ENCODE measurements at regions not wholly inside any gene's neighbourhood (a gene's known extent, or its start where the extent isn't known, plus 50 kb on each side); places are given as distances from the start of the nearest gene placed in this dataset.

- H3K27ac Mint-ChIP-seq: no peak overlapping the region
- POLR2A ChIA-PET: no interaction called here
- H3K9me3 Mint-ChIP-seq: peaks cover 0 to 6% (median 2%) of the 10 kb centered on the region in 3 donors
- H3K9me3 ChIP-seq: no peaks in the 10 kb centered on the region
- H3K4me3 Mint-ChIP-seq: no peak overlapping the region
- DNase-seq (no peak), ATAC-seq (replicated peaks in 1 of 4) (no peak)
- H3K4me3 ChIP-seq (ENCODE audit: control insufficient read depth in 1 of 2, extremely low read depth in 1 of 2, low read length in 1 of 2): no peak overlapping the region
- H3K4me1 Mint-ChIP-seq: no peaks in the 10 kb centered on the region
- no peaks in the 10 kb centered on the region for H3K36me3 Mint-ChIP-seq
- no peak overlapping the region for H3K27ac ChIP-seq (ENCODE audit: low read length)
- WGBS (ENCODE audit: insufficient coverage): 60% methylated on average over 1 of the region's 1 CpG
- peaks cover 0 to 3% of the 10 kb centered on the region in 2 donors for H3K27me3 Mint-ChIP-seq
- H3K27me3 ChIP-seq (replicated peaks in 1 of 2; ENCODE audit: control insufficient read depth in 2 of 2, extremely low read depth in 1 of 2, insufficient read depth in 2 of 2, low read length in 1 of 2): no peaks in the 10 kb centered on the region
- H3K4me1 ChIP-seq (ENCODE audit: control insufficient read depth in 1 of 2, extremely low read depth in 1 of 2, insufficient read depth in 2 of 2, low read length in 2 of 2): no peaks in the 10 kb centered on the region
- CTCF ChIA-PET: no interaction called here
- no peaks in the 10 kb centered on the region for H3K36me3 ChIP-seq (ENCODE audit: control insufficient read depth in 2 of 2, extremely low read depth in 1 of 2, insufficient read depth in 1 of 2, low read length in 1 of 2)
Measured at GRCh38 chr4:20359692-20360091, 108.0 kb downstream of the SLIT2 start.

GRCh38 chr4:20362148-20362547 is 110.4 kb downstream of the SLIT2 start:
- Histone ChIP-seq H3K36me3 (ENCODE audit: control insufficient read depth in 2 of 2, extremely low read depth in 1 of 2, insufficient read depth in 1 of 2, low read length in 1 of 2) (no peaks in the 10 kb centered on the region), H3K27ac (ENCODE audit: low read length) (no peak overlapping the region), H3K4me3 (ENCODE audit: control insufficient read depth in 1 of 2, extremely low read depth in 1 of 2, low read length in 1 of 2) (no peak overlapping the region), H3K9me3 (no peaks in the 10 kb centered on the region), H3K4me1 (ENCODE audit: control insufficient read depth in 1 of 2, extremely low read depth in 1 of 2, insufficient read depth in 2 of 2, low read length in 2 of 2) (no peaks in the 10 kb centered on the region), H3K27me3 (replicated peaks in 1 of 2; ENCODE audit: control insufficient read depth in 2 of 2, extremely low read depth in 1 of 2, insufficient read depth in 2 of 2, low read length in 1 of 2) (no peaks in the 10 kb centered on the region)
- H3K27me3 Mint-ChIP-seq: peaks cover 0 to 3% of the 10 kb centered on the region in 2 donors
- ChIA-PET CTCF (no interaction called here), POLR2A (no interaction called here)
- ATAC-seq (replicated peaks in 1 of 4) (no peak), DNase-seq (no peak)
- H3K27ac Mint-ChIP-seq: no peak overlapping the region
- 97% methylated on average over 3 of the region's 3 CpGs for WGBS (ENCODE audit: insufficient coverage)
- H3K36me3 Mint-ChIP-seq: no peaks in the 10 kb centered on the region
- H3K4me1 Mint-ChIP-seq: no peaks in the 10 kb centered on the region
- no peak overlapping the region for H3K4me3 Mint-ChIP-seq
- H3K9me3 Mint-ChIP-seq: peaks cover 0 to 6% (median 2%) of the 10 kb centered on the region in 3 donors

GRCh38 chr4:20364969-20365368 is 113.3 kb downstream of the SLIT2 start:
- no peak for DNase-seq
- no peaks in the 10 kb centered on the region for H3K36me3 ChIP-seq (ENCODE audit: control insufficient read depth in 2 of 2, extremely low read depth in 1 of 2, insufficient read depth in 1 of 2, low read length in 1 of 2)
- no peaks in the 10 kb centered on the region for H3K4me1 Mint-ChIP-seq
- no peak overlapping the region for H3K27ac Mint-ChIP-seq
- H3K36me3 Mint-ChIP-seq: no peaks in the 10 kb centered on the region
- ATAC-seq (replicated peaks in 1 of 4): no peak
- no CpG with 5 or more reads among the region's 4 CpGs for WGBS (ENCODE audit: insufficient coverage)
- ChIA-PET POLR2A (no interaction called here), CTCF (no interaction called here)
- H3K27me3 Mint-ChIP-seq: peaks cover 0 to 3% of the 10 kb centered on the region in 2 donors
- no peaks in the 10 kb centered on the region for H3K9me3 Mint-ChIP-seq
- no peaks in the 10 kb centered on the region for H3K27me3 ChIP-seq (replicated peaks in 1 of 2; ENCODE audit: control insufficient read depth in 2 of 2, extremely low read depth in 1 of 2, insufficient read depth in 2 of 2, low read length in 1 of 2)
- H3K4me1 ChIP-seq (ENCODE audit: control insufficient read depth in 1 of 2, extremely low read depth in 1 of 2, insufficient read depth in 2 of 2, low read length in 2 of 2): no peaks in the 10 kb centered on the region
- H3K4me3 Mint-ChIP-seq: no peak overlapping the region
- H3K4me3 ChIP-seq (ENCODE audit: control insufficient read depth in 1 of 2, extremely low read depth in 1 of 2, low read length in 1 of 2): no peak overlapping the region
- no peaks in the 10 kb centered on the region for H3K9me3 ChIP-seq
- no peak overlapping the region for H3K27ac ChIP-seq (ENCODE audit: low read length)

- H3K27me3 ChIP-seq (replicated peaks in 1 of 2; ENCODE audit: control insufficient read depth in 2 of 2, extremely low read depth in 1 of 2, insufficient read depth in 2 of 2, low read length in 1 of 2): no peaks in the 10 kb centered on the region
- H3K4me3 ChIP-seq (ENCODE audit: control insufficient read depth in 1 of 2, extremely low read depth in 1 of 2, low read length in 1 of 2): no peak overlapping the region
- Mint-ChIP-seq H3K27ac (no peak overlapping the region), H3K4me3 (no peak overlapping the region), H3K9me3 (no peaks in the 10 kb centered on the region), H3K36me3 (no peaks in the 10 kb centered on the region), H3K4me1 (no peaks in the 10 kb centered on the region), H3K27me3 (no peaks in the 10 kb centered on the region)
- no peaks in the 10 kb centered on the region for H3K9me3 ChIP-seq
- no peaks in the 10 kb centered on the region for H3K4me1 ChIP-seq (ENCODE audit: control insufficient read depth in 1 of 2, extremely low read depth in 1 of 2, insufficient read depth in 2 of 2, low read length in 2 of 2)
- DNase-seq: no peak
- ChIA-PET CTCF (no interaction called here), POLR2A (no interaction called here)
- ATAC-seq (replicated peaks in 1 of 4): no peak
- H3K27ac ChIP-seq (ENCODE audit: low read length): no peak overlapping the region
- WGBS (ENCODE audit: insufficient coverage): no CpG with 5 or more reads among the region's 1 CpG
- no peaks in the 10 kb centered on the region for H3K36me3 ChIP-seq (ENCODE audit: control insufficient read depth in 2 of 2, extremely low read depth in 1 of 2, insufficient read depth in 1 of 2, low read length in 1 of 2)
Measured at GRCh38 chr4:20367446-20367845, 115.7 kb downstream of the SLIT2 start.

GRCh38 chr4:20368926-20369325 is 117.2 kb downstream of the SLIT2 start:
- Mint-ChIP-seq H3K9me3 (no peaks in the 10 kb centered on the region), H3K36me3 (no peaks in the 10 kb centered on the region), H3K4me1 (no peaks in the 10 kb centered on the region), H3K27ac (no peak overlapping the region), H3K4me3 (no peak overlapping the region), H3K27me3 (no peaks in the 10 kb centered on the region)
- ATAC-seq (replicated peaks in 1 of 4) (no peak), DNase-seq (no peak)
- no peak overlapping the region for H3K4me3 ChIP-seq (ENCODE audit: control insufficient read depth in 1 of 2, extremely low read depth in 1 of 2, low read length in 1 of 2)
- H3K36me3 ChIP-seq (ENCODE audit: control insufficient read depth in 2 of 2, extremely low read depth in 1 of 2, insufficient read depth in 1 of 2, low read length in 1 of 2): no peaks in the 10 kb centered on the region
- WGBS (ENCODE audit: insufficient coverage): 83% methylated on average over 1 of the region's 1 CpG
- H3K27me3 ChIP-seq (replicated peaks in 1 of 2; ENCODE audit: control insufficient read depth in 2 of 2, extremely low read depth in 1 of 2, insufficient read depth in 2 of 2, low read length in 1 of 2): no peaks in the 10 kb centered on the region
- no peak overlapping the region for H3K27ac ChIP-seq (ENCODE audit: low read length)
- H3K4me1 ChIP-seq (ENCODE audit: control insufficient read depth in 1 of 2, extremely low read depth in 1 of 2, insufficient read depth in 2 of 2, low read length in 2 of 2): no peaks in the 10 kb centered on the region
- ChIA-PET CTCF (no interaction called here), POLR2A (no interaction called here)
- H3K9me3 ChIP-seq: no peaks in the 10 kb centered on the region

GRCh38 chr4:20370274-20370673 is 118.6 kb downstream of the SLIT2 start:
- Mint-ChIP-seq H3K9me3 (no peaks in the 10 kb centered on the region), H3K4me1 (no peaks in the 10 kb centered on the region), H3K27me3 (no peaks in the 10 kb centered on the region), H3K27ac (no peak overlapping the region), H3K36me3 (no peaks in the 10 kb centered on the region), H3K4me3 (no peak overlapping the region)
- H3K4me1 ChIP-seq (ENCODE audit: control insufficient read depth in 1 of 2, extremely low read depth in 1 of 2, insufficient read depth in 2 of 2, low read length in 2 of 2): no peaks in the 10 kb centered on the region
- H3K9me3 ChIP-seq: no peaks in the 10 kb centered on the region
- ChIA-PET CTCF (no interaction called here), POLR2A (no interaction called here)
- DNase-seq (no peak), ATAC-seq (replicated peaks in 1 of 4) (no peak)
- no CpG with 5 or more reads among the region's 2 CpGs for WGBS (ENCODE audit: insufficient coverage)
- H3K4me3 ChIP-seq (ENCODE audit: control insufficient read depth in 1 of 2, extremely low read depth in 1 of 2, low read length in 1 of 2): no peak overlapping the region
- no peak overlapping the region for H3K27ac ChIP-seq (ENCODE audit: low read length)
- H3K27me3 ChIP-seq (replicated peaks in 1 of 2; ENCODE audit: control insufficient read depth in 2 of 2, extremely low read depth in 1 of 2, insufficient read depth in 2 of 2, low read length in 1 of 2): no peaks in the 10 kb centered on the region
- H3K36me3 ChIP-seq (ENCODE audit: control insufficient read depth in 2 of 2, extremely low read depth in 1 of 2, insufficient read depth in 1 of 2, low read length in 1 of 2): no peaks in the 10 kb centered on the region

GRCh38 chr4:20376070-20376469 is 124.4 kb downstream of the SLIT2 start:
- no peaks in the 10 kb centered on the region for H3K36me3 Mint-ChIP-seq
- Histone ChIP-seq H3K4me1 (ENCODE audit: control insufficient read depth in 1 of 2, extremely low read depth in 1 of 2, insufficient read depth in 2 of 2, low read length in 2 of 2) (no peaks in the 10 kb centered on the region), H3K27me3 (replicated peaks in 1 of 2; ENCODE audit: control insufficient read depth in 2 of 2, extremely low read depth in 1 of 2, insufficient read depth in 2 of 2, low read length in 1 of 2) (no peaks in the 10 kb centered on the region), H3K27ac (ENCODE audit: low read length) (no peak overlapping the region), H3K36me3 (ENCODE audit: control insufficient read depth in 2 of 2, extremely low read depth in 1 of 2, insufficient read depth in 1 of 2, low read length in 1 of 2) (no peaks in the 10 kb centered on the region), H3K9me3 (no peaks in the 10 kb centered on the region), H3K4me3 (ENCODE audit: control insufficient read depth in 1 of 2, extremely low read depth in 1 of 2, low read length in 1 of 2) (no peak overlapping the region)
- POLR2A ChIA-PET: no interaction called here
- WGBS (ENCODE audit: insufficient coverage): no CpG with 5 or more reads among the region's 2 CpGs
- ATAC-seq (replicated peaks in 1 of 4): no peak
- no peak overlapping the region for H3K4me3 Mint-ChIP-seq
- no peak for DNase-seq
- no peaks in the 10 kb centered on the region for H3K4me1 Mint-ChIP-seq
- CTCF ChIA-PET: interaction anchor here in 1 of 2 donors (0.6 kb wide), 1 partner anchor 9 kb away, joined by 5 read pairs; no protein-coding TSS in a partner anchor
- H3K9me3 Mint-ChIP-seq: peaks cover 0 to 5% (median 0%) of the 10 kb centered on the region in 3 donors
- no peak overlapping the region for H3K27ac Mint-ChIP-seq
- H3K27me3 Mint-ChIP-seq: peaks cover 0 to 6% of the 10 kb centered on the region in 2 donors

Measured in T-cell (primary cell).